ENCODE measurements at regions not wholly inside any gene's neighbourhood (a gene's known extent, or its start where the extent isn't known, plus 50 kb on each side); places are given as distances from the start of the nearest gene placed in this dataset.
"Not testable (repeated sequence)": the region's sequence is repeated elsewhere in the genome, so short reads cannot be mapped to it uniquely, and the experiment has no call there.

- not testable (repeated sequence) for TF ChIP-seq JUND (IDR thresholded peaks at IDR 0.05); CTCF (IDR thresholded peaks at IDR 0.05); NRF1 (IDR thresholded peaks at IDR 0.05; ENCODE audit: low read depth, low read length)
Observed at GRCh38 chr5:106979178-106979577, 691.6 kb downstream of the EFNA5 start.
